PC-3 (cell line): ENCODE measurements at regions not wholly inside any gene's neighbourhood (a gene's known extent, or its start where the extent isn't known, plus 50 kb on each side); places are given as distances from the start of the nearest gene placed in this dataset.
"Not testable (repeated sequence)": the region's sequence is repeated elsewhere in the genome, so short reads cannot be mapped to it uniquely, and the experiment has no call there.

Experiments used
- ATAC-seq: fragments of 200-7000 bp; cut with Tn5 transposase; 2 replicates; pipeline ENCODE4 v1.9.1; 2020; ENCODE audit warnings: mild to moderate bottlenecking, moderate library complexity
- BruUV-seq: library from RNA; stranded (reverse); fragments of 400-500 nt; replicated peaks from 2 replicates; lab custom pipeline; 2021; lab: Mats Ljungman, UMichigan
- CTCF ChIA-PET: fragments of 300-600 bp; sonication (Branson Sonifier 250); formaldehyde crosslinking; loops from one replicate; lab custom pipeline; 2022; ENCODE audit warnings: antibody characterized with exemption; lab: Charles Lee
- POLR2A ChIA-PET: fragments of 300-600 bp; sonication (Branson Sonifier 250); formaldehyde crosslinking; loops from one replicate; lab custom pipeline; 2022; ENCODE audit warnings: antibody characterized with exemption; ENCODE audit not compliant: unreplicated experiment; lab: Charles Lee
- DNase-seq: peaks from one replicate; pipeline ENCODE4 v3.0.0-alpha.2; 2015
- H2AFZ ChIP-seq: fragments of 300-600 bp; sonication (generic); 2 replicates; pipeline ENCODE4 v1.6.0; 2016; ENCODE audit warnings: antibody characterized with exemption, low read length
- H3F3A ChIP-seq: fragments of 300-600 bp; sonication (generic); one replicate; pipeline ENCODE4 v1.6.0; 2017; ENCODE audit warnings: antibody characterized with exemption, low read length, control low read depth, mild to moderate bottlenecking; ENCODE audit not compliant: unreplicated experiment
- H3K27ac ChIP-seq: fragments of 300-600 bp; sonication (generic); 2 replicates; pipeline ENCODE4 v1.5.1; 2016; ENCODE audit warnings: mild to moderate bottlenecking, low read length
- H3K27me3 ChIP-seq: fragments of 300-600 bp; sonication (generic); 2 replicates; pipeline ENCODE4 v1.6.1; 2016; ENCODE audit warnings: low read length, mixed read lengths
- H3K36me3 ChIP-seq: fragments of 300-600 bp; sonication (generic); 2 replicates; pipeline ENCODE4 v1.6.1; 2016; ENCODE audit warnings: low read depth, mixed run types, low read length, mixed read lengths
- H3K4me1 ChIP-seq: fragments of 300-600 bp; sonication (generic); 2 replicates; pipeline ENCODE4 v1.5.1; 2016; ENCODE audit warnings: low read length; ENCODE audit not compliant: insufficient read depth
- H3K4me2 ChIP-seq: fragments of 300-600 bp; sonication (generic); 2 replicates; pipeline ENCODE4 v1.6.0; 2016; ENCODE audit warnings: low read length
- H3K4me3 ChIP-seq: fragments of 300-600 bp; sonication (generic); 2 replicates; pipeline ENCODE4 v1.5.1; 2016; ENCODE audit warnings: mild to moderate bottlenecking, low read length, mixed read lengths
- H3K79me2 ChIP-seq: fragments of 300-600 bp; sonication (generic); 2 replicates; pipeline ENCODE4 v1.6.1; 2017; ENCODE audit warnings: low read length, mixed read lengths
- H3K9ac ChIP-seq: fragments of 300-600 bp; sonication (generic); 2 replicates; pipeline ENCODE4 v1.6.0; 2016; ENCODE audit warnings: mild to moderate bottlenecking, low read length
- H3K9me2 ChIP-seq: fragments of 300-600 bp; sonication (generic); replicated peaks from 2 replicates; pipeline ENCODE4 v1.6.1; 2016; ENCODE audit warnings: mixed run types, low read length, mixed read lengths
- H3K9me3 ChIP-seq: fragments of 300-600 bp; sonication (generic); 2 replicates; pipeline ENCODE4 v1.6.1; 2016; ENCODE audit warnings: low read length, mixed read lengths
- H4K20me1 ChIP-seq: fragments of 300-600 bp; sonication (generic); 2 replicates; pipeline ENCODE4 v1.6.1; 2016; ENCODE audit warnings: low read length, mixed read lengths
- CTCF ChIP-seq: fragments of 300-600 bp; sonication (generic); conservative IDR thresholded peaks from 2 replicates; pipeline ENCODE4 v1.5.1; 2017; ENCODE audit warnings: antibody characterized with exemption, low read depth, mild to moderate bottlenecking, low read length
- EZH2 ChIP-seq: fragments of 300-600 bp; sonication (generic); IDR thresholded peaks from one replicate; pipeline ENCODE4 v1.6.1; 2017; ENCODE audit warnings: antibody characterized with exemption, mild to moderate bottlenecking, low read length; ENCODE audit not compliant: unreplicated experiment
- EZH2phosphoT487 ChIP-seq: fragments of 300-600 bp; sonication (generic); IDR thresholded peaks from 2 replicates; pipeline ENCODE4 v1.6.1; 2018; ENCODE audit warnings: mild to moderate bottlenecking, antibody characterized with exemption, low read length, borderline replicate concordance
- intact Hi-C: fragments of 100-400 bp; cut with micrococcal nuclease; formaldehyde crosslinking; loops from 2 replicates; pipeline ENCODE4 v1.9.0; 2023

- no peak overlapping the region for H3K4me2 ChIP-seq
- intact Hi-C loops: no loop called here
- H3K4me3 ChIP-seq: no peak overlapping the region
- peaks cover 7% of the 10 kb centered on the region; the same call in 1 of the 2 replicates for H3K27me3 ChIP-seq
- ChIA-PET POLR2A (no interaction called here), CTCF (no interaction called here)
- TF ChIP-seq EZH2: no peak
- TF ChIP-seq CTCF: no peak
- no peak for TF ChIP-seq EZH2phosphoT487
- H3K9me3 ChIP-seq: no peaks in the 10 kb centered on the region; the same call in 1 of the 2 replicates
- ATAC-seq (no peak), DNase-seq (no peak)
- 0 out of 2 replicates have a peak, but pooled peaks cover 3% of the 10 kb centered on the region for H3K9me2 ChIP-seq
- H3K79me2 ChIP-seq: no peaks in the 10 kb centered on the region
- H3F3A ChIP-seq: no peaks in the 10 kb centered on the region
- H3K4me1 ChIP-seq: no peaks in the 10 kb centered on the region
- H3K9ac ChIP-seq: no peak overlapping the region
- no peaks in the 10 kb centered on the region for H4K20me1 ChIP-seq
- H2AFZ ChIP-seq: no peak overlapping the region
- no TSS peak for BruUV-seq
- H3K36me3 ChIP-seq: no peaks in the 10 kb centered on the region
- no peak overlapping the region for H3K27ac ChIP-seq
Observed at GRCh38 chr3:4196506-4197147, 106.5 kb upstream of the SETMAR start.

- no peak overlapping the region for H3K4me3 ChIP-seq
- no peaks in the 10 kb centered on the region for H3K36me3 ChIP-seq
- ATAC-seq (no peak), DNase-seq (no peak)
- H3K79me2 ChIP-seq: no peaks in the 10 kb centered on the region
- no peaks in the 10 kb centered on the region; the same call in 1 of the 2 replicates for H3K9me3 ChIP-seq
- 0 out of 2 replicates have a peak, but pooled peaks cover 3% of the 10 kb centered on the region for H3K9me2 ChIP-seq
- H2AFZ ChIP-seq: no peak overlapping the region
- peaks cover 7% of the 10 kb centered on the region; the same call in 1 of the 2 replicates for H3K27me3 ChIP-seq
- no peak overlapping the region for H3K27ac ChIP-seq
- TF ChIP-seq EZH2phosphoT487: no peak
- no peak for TF ChIP-seq CTCF
- TF ChIP-seq EZH2: no peak
- CTCF ChIA-PET: no interaction called here
- POLR2A ChIA-PET: no interaction called here
- H3K9ac ChIP-seq: no peak overlapping the region
- no peaks in the 10 kb centered on the region for H4K20me1 ChIP-seq
- no peaks in the 10 kb centered on the region for H3K4me1 ChIP-seq
- no peak overlapping the region for H3K4me2 ChIP-seq
- intact Hi-C loops: no loop called here
- no peaks in the 10 kb centered on the region for H3F3A ChIP-seq
- no TSS peak for BruUV-seq
Observed at GRCh38 chr3:4197670-4198069, 105.5 kb upstream of the SETMAR start.

GRCh38 chr3:4198491-4198890 is 104.7 kb upstream of the SETMAR start:
- Histone ChIP-seq H3K36me3 (no peaks in the 10 kb centered on the region), H3K79me2 (no peaks in the 10 kb centered on the region), H3K9me2 (0 out of 2 replicates have a peak, but pooled peaks cover 3% of the 10 kb centered on the region), H3K4me1 (no peaks in the 10 kb centered on the region), H3K4me2 (no peak overlapping the region), H3K9me3 (no peaks in the 10 kb centered on the region; the same call in 1 of the 2 replicates), H3K9ac (no peak overlapping the region), H3K4me3 (no peak overlapping the region), H3K27ac (no peak overlapping the region), H3K27me3 (peaks cover 7% of the 10 kb centered on the region; the same call in 1 of the 2 replicates), H3F3A (no peaks in the 10 kb centered on the region), H4K20me1 (no peaks in the 10 kb centered on the region), H2AFZ (no peak overlapping the region)
- ATAC-seq (no peak), DNase-seq (no peak)
- intact Hi-C loops: no loop called here
- TF ChIP-seq EZH2phosphoT487 (no peak), CTCF (no peak), EZH2 (no peak)
- BruUV-seq: no TSS peak
- ChIA-PET POLR2A (no interaction called here), CTCF (no interaction called here)

- CTCF ChIA-PET, H3F3A ChIP-seq, H2AFZ ChIP-seq, H3K27me3 ChIP-seq, DNase-seq, H4K20me1 ChIP-seq, H3K9me3 ChIP-seq, H3K79me2 ChIP-seq, H3K9me2 ChIP-seq, H3K9ac ChIP-seq, intact Hi-C loops, H3K4me2 ChIP-seq, H3K36me3 ChIP-seq, ATAC-seq, BruUV-seq, POLR2A ChIA-PET, H3K27ac ChIP-seq, H3K4me1 ChIP-seq, H3K4me3 ChIP-seq: not testable (repeated sequence)
Observed at GRCh38 chr3:4204776-4205175, 98.4 kb upstream of the SETMAR start.
